Left ventricle myocardium inferior (tissue), 1 donor: ENCODE measurements at regions not wholly inside any gene's neighbourhood (a gene's known extent, or its start where the extent isn't known, plus 50 kb on each side); places are given as distances from the start of the nearest gene placed in this dataset.

Experiments
- DNase-seq: peaks from one replicate; pipeline ENCODE4 v3.0.0-alpha.2; 2020
- H3K27ac ChIP-seq: fragments of 200-600 bp; replicated peaks from 2 replicates; pipeline ENCODE4 v1.8.0; 2021
- H3K27me3 ChIP-seq: fragments of 200-600 bp; 2 replicates; pipeline ENCODE4 v1.8.0; 2021; ENCODE audit warnings: low read depth
- H3K36me3 ChIP-seq: fragments of 200-600 bp; 2 replicates; pipeline ENCODE4 v1.8.0; 2021
- H3K4me1 ChIP-seq: fragments of 200-600 bp; 2 replicates; pipeline ENCODE4 v1.8.0; 2021
- H3K4me3 ChIP-seq: fragments of 200-600 bp; 2 replicates; pipeline ENCODE4 v1.8.0; 2021; ENCODE audit warnings: mild to moderate bottlenecking, moderate library complexity
- H3K9me3 ChIP-seq: fragments of 200-600 bp; replicated peaks from 2 replicates; pipeline ENCODE4 v1.8.0; 2021
- CTCF ChIP-seq: fragments of 200-600 bp; IDR thresholded peaks from 2 replicates; pipeline ENCODE4 v1.8.0; 2021; ENCODE audit warnings: antibody characterized with exemption, mild to moderate bottlenecking, borderline replicate concordance
- intact Hi-C: fragments of 100-400 bp; cut with micrococcal nuclease; formaldehyde crosslinking; loops from one replicate; pipeline ENCODE4 v1.11.0; 2022
- donor health status: DM: no; HTN: yes; CAD: no; lungs with severe emphysema.

DNA sequence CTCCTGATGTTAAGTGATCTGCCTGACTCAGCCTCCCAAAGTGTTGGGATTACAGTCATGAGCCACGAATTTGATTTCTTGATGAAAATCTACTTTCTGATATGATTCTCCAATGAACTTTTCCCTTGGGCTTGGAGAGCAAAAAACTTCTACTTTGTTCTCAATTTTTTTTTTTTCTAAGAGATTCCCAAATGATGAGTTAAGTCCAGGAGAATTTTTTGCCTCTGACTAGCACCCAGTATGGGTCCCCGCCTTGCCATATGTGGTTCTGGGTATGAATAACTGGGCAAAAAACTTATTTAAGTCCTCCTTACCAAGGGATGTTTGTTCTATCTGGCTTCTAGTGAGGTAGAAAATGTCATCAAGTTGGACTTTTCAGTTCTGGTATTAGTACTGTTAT, 147.9 kb upstream of the LYZL1 start:
- H3K4me3 ChIP-seq: no peak overlapping the region
- H3K9me3 ChIP-seq: no peaks in the 10 kb centered on the region
- H3K27me3 ChIP-seq: peaks cover 3% of the 10 kb centered on the region
- H3K27ac ChIP-seq: no peak overlapping the region
- no peak for DNase-seq
- no peak for TF ChIP-seq CTCF
- no peaks in the 10 kb centered on the region for H3K4me1 ChIP-seq
- intact Hi-C loops: no loop called here
- no peaks in the 10 kb centered on the region for H3K36me3 ChIP-seq

DNA sequence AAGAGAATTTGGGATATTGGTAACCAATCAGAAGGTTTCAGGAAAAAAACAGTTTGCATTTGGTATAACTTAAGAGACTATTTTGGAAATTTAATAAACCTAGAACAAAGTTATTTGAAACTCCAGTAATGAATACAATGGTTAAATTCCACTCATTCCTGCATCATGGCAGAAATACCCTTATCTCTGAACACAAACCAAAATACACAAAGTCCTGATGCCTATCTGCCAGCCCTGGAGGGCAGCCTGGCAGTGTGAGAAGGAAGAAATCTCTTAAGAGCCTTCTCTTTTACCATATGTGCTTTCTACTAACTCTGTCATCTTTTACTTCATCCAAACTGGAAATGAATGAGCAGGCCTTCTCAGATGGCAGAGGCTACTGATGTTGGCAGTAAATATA, 147.1 kb upstream of the LYZL1 start:
- intact Hi-C loops: no loop called here
- Histone ChIP-seq H3K4me3 (no peak overlapping the region), H3K27ac (no peak overlapping the region), H3K4me1 (no peaks in the 10 kb centered on the region), H3K36me3 (no peaks in the 10 kb centered on the region), H3K9me3 (no peaks in the 10 kb centered on the region), H3K27me3 (peaks cover 3% of the 10 kb centered on the region)
- DNase-seq: no peak
- TF ChIP-seq CTCF: no peak

GRCh38 chr10:29142516-29143314, 146.2 kb upstream of the LYZL1 start:
- no peak for TF ChIP-seq CTCF
- no peaks in the 10 kb centered on the region for H3K36me3 ChIP-seq
- intact Hi-C loops: no loop called here
- no peak overlapping the region for H3K4me3 ChIP-seq
- peaks cover 3% of the 10 kb centered on the region for H3K27me3 ChIP-seq
- no peaks in the 10 kb centered on the region for H3K4me1 ChIP-seq
- H3K9me3 ChIP-seq: no peaks in the 10 kb centered on the region
- H3K27ac ChIP-seq: no peak overlapping the region
- no peak for DNase-seq

GRCh38 chr10:29144126-29144525, 144.7 kb upstream of the LYZL1 start:
- Histone ChIP-seq H3K27me3 (peaks cover 3% of the 10 kb centered on the region), H3K4me3 (no peak overlapping the region), H3K36me3 (no peaks in the 10 kb centered on the region), H3K9me3 (no peaks in the 10 kb centered on the region), H3K4me1 (peaks cover under 1% of the 10 kb centered on the region), H3K27ac (no peak overlapping the region)
- no peak for TF ChIP-seq CTCF
- no peak for DNase-seq
- intact Hi-C loops: no loop called here

DNA sequence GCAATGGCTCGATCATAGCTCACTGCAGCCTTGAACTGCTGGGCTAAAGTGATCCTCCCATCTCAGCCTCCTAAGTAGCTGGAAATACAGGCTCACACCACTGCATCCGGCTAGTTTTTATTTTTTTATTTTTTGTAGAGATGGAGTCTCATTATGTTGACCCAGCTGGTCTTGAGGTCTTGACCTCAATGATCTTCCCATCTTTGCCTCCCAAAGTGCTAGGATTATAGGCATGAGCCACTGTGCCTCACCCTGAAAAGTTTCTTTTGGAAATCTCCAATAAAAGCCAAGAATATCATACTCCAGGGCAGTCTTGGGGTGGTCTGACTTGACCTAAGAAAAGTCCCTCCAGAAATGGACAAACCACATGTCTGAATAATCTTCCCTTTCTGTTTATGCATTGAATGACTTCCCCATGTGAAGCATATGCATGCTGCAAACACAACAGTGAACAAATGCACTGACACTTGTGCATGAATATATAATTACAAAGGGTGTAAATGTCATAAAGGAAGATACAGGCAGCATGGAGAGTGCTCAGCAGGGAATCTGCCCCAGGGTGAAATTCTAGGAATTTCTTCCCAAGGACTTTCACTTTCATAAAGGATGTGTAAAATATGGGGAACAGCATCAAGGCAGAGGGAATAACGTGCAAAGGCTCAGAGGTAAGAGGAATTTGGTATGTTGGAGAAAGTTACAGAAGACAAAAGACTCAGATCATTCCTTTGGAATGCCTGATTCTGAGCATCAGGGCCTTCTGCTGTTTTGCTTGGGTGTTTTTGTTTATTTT, 142.4 kb upstream of the LYZL1 start:
- Histone ChIP-seq H3K4me3 (no peak overlapping the region), H3K4me1 (peaks cover 19% of the 10 kb centered on the region), H3K9me3 (no peaks in the 10 kb centered on the region), H3K27ac (no peak overlapping the region), H3K27me3 (peaks cover 3% of the 10 kb centered on the region), H3K36me3 (no peaks in the 10 kb centered on the region)
- no peak for DNase-seq
- intact Hi-C loops: no loop called here
- TF ChIP-seq CTCF: no peak
